HepG2 (cell line): ENCODE measurements at regions not wholly inside any gene's neighbourhood (a gene's known extent, or its start where the extent isn't known, plus 50 kb on each side); places are given as distances from the start of the nearest gene placed in this dataset.

Experiments
- ATAC-seq: fragments of 200-7000 bp; cut with Tn5 transposase; 3 replicates; pipeline ENCODE4 v1.9.1; 2020; ENCODE audit warnings: mild to moderate bottlenecking, moderate library complexity
- BruUV-seq: library from RNA; stranded (reverse); fragments of 400-500 nt; replicated peaks from 2 replicates; lab custom pipeline; 2021; lab: Mats Ljungman, UMichigan
- CTCF ChIA-PET: fragments of 300-600 bp; formaldehyde crosslinking; extraction: SDS; loops from one replicate; lab custom pipeline; 2021; ENCODE audit warnings: low total read pairs, inconsistent platforms, low intra/inter-chr PET ratio; lab: Yijun Ruan, JAX
- POLR2A ChIA-PET: fragments of 350-600 bp; sonication (Branson Sonifier 250); formaldehyde crosslinking; loops from one replicate; lab custom pipeline; 2020; ENCODE audit warnings: antibody characterized with exemption, inconsistent platforms; lab: Yijun Ruan, JAX
- DNase-seq: peaks from one replicate; pipeline ENCODE4 v3.0.0-alpha.2; 2015; ENCODE audit warnings: low spot score
- FAIRE-seq: peaks from 3 replicates; lab custom pipeline; 2011; peaks lifted over from hg19 to GRCh38; lab: Jason Lieb, UNC
- H2AFZ ChIP-seq: one replicate; pipeline ENCODE4 v1.6.1; 2011; ENCODE audit warnings: low read length, inconsistent platforms
- H3K27ac ChIP-seq: fragments of 300-600 bp; 3 replicates; pipeline ENCODE4 v1.8.0; 2011; ENCODE audit warnings: mixed run types, mild to moderate bottlenecking, mixed read lengths, low read length, inconsistent platforms; ENCODE audit not compliant: insufficient read depth; ENCODE audit errors: extremely low read length
- H3K27me3 ChIP-seq, 2 experiments: fragments of 200-600 bp in 1 of 2; 2 replicates in 1 of 2; 3 replicates in 1 of 2; pipeline versions ENCODE4 v1.6.0 to v1.8.0; 2011; ENCODE audit warnings: low read length in 2 of 2, mild to moderate bottlenecking in 2 of 2, moderate library complexity in 2 of 2, inconsistent platforms in 1 of 2; ENCODE audit not compliant: insufficient read depth in 2 of 2, control insufficient read depth in 1 of 2
- H3K36me3 ChIP-seq, 2 experiments: fragments of 200-600 bp in 1 of 2; replicated peaks in 1 of 2; 2 replicates in 1 of 2; 3 replicates in 1 of 2; pipeline versions ENCODE4 v1.5.1 to v1.8.0; 2011; ENCODE audit warnings: low read length in 2 of 2, inconsistent platforms in 1 of 2; ENCODE audit not compliant: insufficient read depth in 2 of 2, control insufficient read depth in 1 of 2
- H3K4me1 ChIP-seq: 2 replicates; pipeline ENCODE4 v1.5.1; 2012; ENCODE audit warnings: low read length, inconsistent platforms; ENCODE audit not compliant: insufficient read depth
- H3K4me2 ChIP-seq: 2 replicates; pipeline ENCODE4 v1.6.0; 2011; ENCODE audit warnings: low read depth, low read length, inconsistent platforms
- H3K4me3 ChIP-seq, 3 experiments: fragments of 200-600 bp in 1 of 3; sonication (generic), shearing (Covaris generic) in 1 of 3; replicated peaks in 1 of 3; 2 replicates each; pipeline ENCODE4 v1.5.1; 2011 to 2016; ENCODE audit warnings: low read length in 3 of 3, inconsistent platforms in 2 of 3, low read depth in 2 of 3, mild to moderate bottlenecking in 2 of 3, control low read depth in 1 of 3, mixed read lengths in 1 of 3; ENCODE audit not compliant: insufficient read depth in 1 of 3
- H3K79me2 ChIP-seq: one replicate; pipeline ENCODE4 v1.6.1; 2011; ENCODE audit warnings: low read length, inconsistent platforms; ENCODE audit not compliant: insufficient read depth
- H3K9ac ChIP-seq: 2 replicates; pipeline ENCODE4 v1.6.0; 2011; ENCODE audit warnings: mild to moderate bottlenecking, low read depth, low read length, inconsistent platforms; ENCODE audit not compliant: insufficient read depth
- H3K9me3 ChIP-seq: 2 replicates; pipeline ENCODE4 v1.5.1; 2012; ENCODE audit warnings: mild to moderate bottlenecking, low read length
- H4K20me1 ChIP-seq: 2 replicates; pipeline ENCODE4 v1.6.0; 2011; ENCODE audit warnings: inconsistent platforms, mild to moderate bottlenecking, low read length, moderate library complexity; ENCODE audit not compliant: insufficient read depth
- DBP ChIP-seq: sonication (generic); formaldehyde crosslinking; IDR thresholded peaks from 2 replicates; pipeline ENCODE4 v1.4.0; 2020; ENCODE audit warnings: missing genetic modification reagents; ENCODE audit errors: not compliant biosample characterization
- HES4 ChIP-seq: sonication (generic); formaldehyde crosslinking; IDR thresholded peaks from 2 replicates; pipeline ENCODE4 v1.9.0; 2021; ENCODE audit warnings: mild to moderate bottlenecking, missing genetic modification reagents, borderline replicate concordance
- HMG20A ChIP-seq: IDR thresholded peaks from 2 replicates; pipeline ENCODE4 v1.6.1; 2016; ENCODE audit warnings: borderline replicate concordance
- JUNB ChIP-seq: sonication (generic); formaldehyde crosslinking; IDR thresholded peaks from 2 replicates; pipeline ENCODE4 v1.8.0; 2022; ENCODE audit warnings: missing genetic modification reagents, mild to moderate bottlenecking, borderline replicate concordance
- MED1 ChIP-seq: sonication (generic); formaldehyde crosslinking; IDR thresholded peaks from 2 replicates; pipeline ENCODE4 v1.4.0; 2020; ENCODE audit warnings: missing genetic modification reagents
- NAIF1 ChIP-seq: sonication (generic); formaldehyde crosslinking; IDR thresholded peaks from 2 replicates; pipeline ENCODE4 v1.5.0; 2020; ENCODE audit warnings: mild to moderate bottlenecking, missing genetic modification reagents, borderline replicate concordance
- POLR2AphosphoS5 ChIP-seq: IDR thresholded peaks from 2 replicates; pipeline ENCODE4 v1.6.1; 2012; ENCODE audit warnings: low read depth, low read length
- PRDM4 ChIP-seq: sonication (generic); formaldehyde crosslinking; IDR thresholded peaks from 2 replicates; pipeline ENCODE4 v1.9.0; 2021; ENCODE audit warnings: missing genetic modification reagents, borderline replicate concordance
- PTBP1 ChIP-seq: fragments of 200-400 bp; formaldehyde crosslinking; IDR thresholded peaks from 2 replicates; pipeline ENCODE4 v1.6.1; 2018; ENCODE audit warnings: low read length, low read depth; ENCODE audit not compliant: poor library complexity, severe bottlenecking
- ZNF556 ChIP-seq: sonication (generic); formaldehyde crosslinking; IDR thresholded peaks from 2 replicates; pipeline ENCODE4 v1.4.0; 2020; ENCODE audit warnings: mild to moderate bottlenecking, missing genetic modification reagents, borderline replicate concordance
- ZNF674 ChIP-seq: sonication (generic); formaldehyde crosslinking; IDR thresholded peaks from 2 replicates; pipeline ENCODE4 v1.5.0; 2020; ENCODE audit warnings: low read depth, mild to moderate bottlenecking, missing genetic modification reagents
- ZNF740 ChIP-seq: sonication (generic); formaldehyde crosslinking; IDR thresholded peaks from 2 replicates; pipeline ENCODE4 v1.4.0; 2020; ENCODE audit warnings: missing genetic modification reagents
- in situ Hi-C: cut with HindIII; loops from 2 replicates; pipeline ENCODE4 v1.10.0; 2017; ENCODE audit warnings: low pct_unique_long_range_greater_than_20kb; ENCODE audit not compliant: extremely low pct_ligation_motif_present
- intact Hi-C: fragments of 100-400 bp; cut with micrococcal nuclease; formaldehyde crosslinking; loops from one replicate; pipeline ENCODE4 v1.10.0; 2022; ENCODE audit not compliant: unreplicated experiment

GRCh38 chr10:16009785-16010184 is 149.5 kb upstream of the MINDY3 start (continued):
- TF ChIP-seq PTBP1 (no peak), PRDM4 (no peak), JUNB (no peak), ZNF740 (no peak), ZNF674 (CRISPR knock-in tag) (no peak), DBP (CRISPR knock-in tag) (no peak), HMG20A (no peak), POLR2AphosphoS5 (no peak), HES4 (CRISPR knock-in tag) (no peak)
- TF ChIP-seq, all 625 proteins: peak for 0

GRCh38 chr10:16011548-16011947 is 151.2 kb upstream of the MINDY3 start:
- H3K9me3 ChIP-seq = no peaks in the 10 kb centered on the region
- H3K27ac ChIP-seq = no peak overlapping the region
- ChIA-PET CTCF (no interaction called here), POLR2A (no interaction called here)
- FAIRE-seq (no peak), ATAC-seq (no peak), DNase-seq (no peak)
- H3K4me3 ChIP-seq = no peak overlapping the region
- no peaks in the 10 kb centered on the region for H4K20me1 ChIP-seq
- H3K79me2 ChIP-seq = no peaks in the 10 kb centered on the region
- no peaks in the 10 kb centered on the region for H3K27me3 ChIP-seq
- no peak overlapping the region for H3K4me2 ChIP-seq
- in situ Hi-C loops = no loop called here
- BruUV-seq = no TSS peak
- TF ChIP-seq NAIF1 (CRISPR knock-in tag) = no peak
- TF ChIP-seq MED1 (CRISPR knock-in tag) = no peak
- no peak for TF ChIP-seq ZNF556 (CRISPR knock-in tag)
- intact Hi-C loops = no loop called here
- no peak overlapping the region for H3K9ac ChIP-seq
- no peaks in the 10 kb centered on the region for H3K36me3 ChIP-seq
- no peaks in the 10 kb centered on the region for H3K4me1 ChIP-seq
- no peak overlapping the region for H2AFZ ChIP-seq
